Uterus (tissue), 3 donors: ENCODE measurements at regions not wholly inside any gene's neighbourhood (a gene's known extent, or its start where the extent isn't known, plus 50 kb on each side); places are given as distances from the start of the nearest gene placed in this dataset.
"Not testable (repeated sequence)": the region's sequence is repeated elsewhere in the genome, so short reads cannot be mapped to it uniquely, and the experiment has no call there.

Experiments
- DNase-seq, 2 donors: peaks; one replicate each; pipeline ENCODE4 v3.0.0-alpha.2; 2019 to 2020
- H3K27ac ChIP-seq, 2 donors: fragments of 200-600 bp; sonication (generic); 1 replicate in 1 of 2; 2 replicates in 1 of 2; pipeline ENCODE4 v1.5.1; 2016 to 2018
- H3K27me3 ChIP-seq, 2 donors: fragments of 200-600 bp; sonication (generic); one replicate each; pipeline ENCODE4 v1.5.1; 2018 to 2019; ENCODE audit warnings: control low read depth in 1 of 2
- H3K36me3 ChIP-seq, 2 donors: fragments of 200-600 bp; sonication (generic); one replicate each; pipeline ENCODE4 v1.5.1; 2019; ENCODE audit warnings: control low read depth in 1 of 2
- H3K4me1 ChIP-seq, 2 donors: fragments of 200-600 bp; sonication (generic); one replicate each; pipeline ENCODE4 v1.5.1; 2018 to 2019; ENCODE audit warnings: control low read depth in 1 of 2
- H3K4me3 ChIP-seq, 2 donors: fragments of 200-600 bp; sonication (generic); 1 replicate in 1 of 2; 2 replicates in 1 of 2; pipeline ENCODE4 v1.5.1; 2018 to 2019; ENCODE audit warnings: mild to moderate bottlenecking in 1 of 2
- H3K9me3 ChIP-seq, 2 donors: fragments of 200-600 bp; sonication (generic); one replicate each; pipeline ENCODE4 v1.5.1; 2019; ENCODE audit warnings: control low read depth in 1 of 2
- CTCF ChIP-seq, 4 experiments: fragments of 200-600 bp in 2 of 4; fragments of 450-650 bp in 2 of 4; sonication (generic) in 2 of 4; IDR thresholded peaks; one replicate each; pipeline ENCODE4 v1.5.1; 2016 to 2019; ENCODE audit warnings: antibody characterized with exemption in 4 of 4, mild to moderate bottlenecking in 2 of 4, moderate library complexity in 1 of 4
- POLR2A ChIP-seq, 2 donors: fragments of 450-650 bp; IDR thresholded peaks; one replicate each; pipeline ENCODE4 v1.6.1; 2016; ENCODE audit warnings: antibody characterized with exemption in 2 of 2, mild to moderate bottlenecking in 1 of 2, moderate library complexity in 1 of 2
- intact Hi-C: fragments of 100-400 bp; cut with DNase I; formaldehyde crosslinking; loops from one replicate; pipeline ENCODE4 v1.15.1; 2023; ENCODE audit warnings: low total_unique reads
- donor health status: DM: yes; HTN: yes; CAD: no.

GRCh38 chr7:10637991-10638390 is 335.7 kb upstream of the PHF14 start:
- Histone ChIP-seq H3K36me3 (no peaks in the 10 kb centered on the region), H3K4me3 (no peak overlapping the region), H3K27ac (no peak overlapping the region), H3K27me3 (no peaks in the 10 kb centered on the region), H3K4me1 (no peaks in the 10 kb centered on the region), H3K9me3 (no peaks in the 10 kb centered on the region)
- intact Hi-C loops = no loop called here
- no peak for DNase-seq
- TF ChIP-seq POLR2A (IDR thresholded peaks at IDR 0.05) = no peak
- no peak for TF ChIP-seq CTCF (IDR thresholded peaks at IDR 0.05)

GRCh38 chr7:10643545-10643944 is 330.1 kb upstream of the PHF14 start:
- no peaks in the 10 kb centered on the region for H3K4me1 ChIP-seq
- H3K27ac ChIP-seq = no peak overlapping the region
- H3K36me3 ChIP-seq = no peaks in the 10 kb centered on the region
- intact Hi-C loops = no loop called here
- H3K27me3 ChIP-seq = no peaks in the 10 kb centered on the region
- no peak overlapping the region for H3K4me3 ChIP-seq
- no peak for TF ChIP-seq CTCF (IDR thresholded peaks at IDR 0.05)
- TF ChIP-seq POLR2A (IDR thresholded peaks at IDR 0.05) = no peak
- H3K9me3 ChIP-seq = no peaks in the 10 kb centered on the region
- DNase-seq = no peak

GRCh38 chr7:10644849-10645248 is 328.8 kb upstream of the PHF14 start:
- Histone ChIP-seq H3K4me3 (no peak overlapping the region), H3K4me1 (no peaks in the 10 kb centered on the region), H3K36me3 (no peaks in the 10 kb centered on the region), H3K27me3 (no peaks in the 10 kb centered on the region), H3K27ac (no peak overlapping the region), H3K9me3 (no peaks in the 10 kb centered on the region)
- no peak for DNase-seq
- intact Hi-C loops = no loop called here
- no peak for TF ChIP-seq POLR2A (IDR thresholded peaks at IDR 0.05)
- no peak for TF ChIP-seq CTCF (IDR thresholded peaks at IDR 0.05)

GRCh38 chr7:10646194-10646593 is 327.5 kb upstream of the PHF14 start:
- no peaks in the 10 kb centered on the region for H3K36me3 ChIP-seq
- no peak overlapping the region for H3K27ac ChIP-seq
- H3K9me3 ChIP-seq = no peaks in the 10 kb centered on the region
- H3K27me3 ChIP-seq = no peaks in the 10 kb centered on the region
- DNase-seq = no peak
- no peaks in the 10 kb centered on the region for H3K4me1 ChIP-seq
- TF ChIP-seq POLR2A (IDR thresholded peaks at IDR 0.05) = no peak
- TF ChIP-seq CTCF (IDR thresholded peaks at IDR 0.05) = no peak
- H3K4me3 ChIP-seq = no peak overlapping the region
- intact Hi-C loops = no loop called here

GRCh38 chr7:10648289-10648688 is 325.4 kb upstream of the PHF14 start:
- Histone ChIP-seq H3K4me1 (no peaks in the 10 kb centered on the region), H3K9me3 (no peaks in the 10 kb centered on the region), H3K27me3 (no peaks in the 10 kb centered on the region), H3K27ac (no peak overlapping the region), H3K4me3 (no peak overlapping the region), H3K36me3 (no peaks in the 10 kb centered on the region)
- TF ChIP-seq POLR2A (IDR thresholded peaks at IDR 0.05) = no peak
- no peak for DNase-seq
- intact Hi-C loops = no loop called here

- H3K36me3 ChIP-seq, intact Hi-C loops, H3K9me3 ChIP-seq, H3K27me3 ChIP-seq, DNase-seq, H3K4me1 ChIP-seq, H3K27ac ChIP-seq, H3K4me3 ChIP-seq: not testable (repeated sequence)
Measured at GRCh38 chr7:10649120-10649519, 324.6 kb upstream of the PHF14 start.
